GM12891 (cell line): ENCODE measurements at regions not wholly inside any gene's neighbourhood (a gene's known extent, or its start where the extent isn't known, plus 50 kb on each side); places are given as distances from the start of the nearest gene placed in this dataset.

Source experiments
- DNase-seq: peaks from one replicate; pipeline ENCODE4 v3.0.0; 2011; ENCODE audit warnings: low spot score; ENCODE audit not compliant: insufficient read length
- FAIRE-seq: peaks from 2 replicates; lab custom pipeline; 2011; peaks lifted over from hg19 to GRCh38; lab: Jason Lieb, UNC
- PAX5 ChIP-seq: IDR thresholded peaks from 2 replicates; pipeline ENCODE4 v1.6.1; 2011; ENCODE audit warnings: low read length, moderate library complexity, mild to moderate bottlenecking; ENCODE audit not compliant: insufficient read depth, severe bottlenecking
- POLR2A ChIP-seq: IDR thresholded peaks from 2 replicates; pipeline ENCODE4 v1.6.1; 2011; ENCODE audit warnings: low read depth, low read length, control low read depth
- POLR2AphosphoS5 ChIP-seq: IDR thresholded peaks from 2 replicates; pipeline ENCODE4 v1.6.1; 2011; ENCODE audit warnings: low read depth, low read length, control low read depth
- POU2F2 ChIP-seq: IDR thresholded peaks from 2 replicates; pipeline ENCODE4 v1.6.1; 2011; ENCODE audit warnings: low read depth, mild to moderate bottlenecking, control low read depth, low read length, moderate library complexity
- SPI1 ChIP-seq: IDR thresholded peaks from 2 replicates; pipeline ENCODE4 v1.6.1; 2011; ENCODE audit warnings: low read depth, low read length, control low read depth
- TAF1 ChIP-seq: IDR thresholded peaks from 2 replicates; pipeline ENCODE4 v1.6.1; 2011; ENCODE audit warnings: low read depth, low read length, control low read depth

GRCh38 chr14:50014809-50015430 is 101.5 kb downstream of the VCPKMT start:
- no peak for TF ChIP-seq SPI1
- no peak for TF ChIP-seq PAX5
- TF ChIP-seq POLR2AphosphoS5, result no peak
- no peak for TF ChIP-seq POLR2A
- no peak for TF ChIP-seq POU2F2
- no peak for TF ChIP-seq TAF1
- FAIRE-seq, result no peak
- DNase-seq, result no peak

- no peak for DNase-seq
- no peak for FAIRE-seq
- TF ChIP-seq POU2F2 (no peak), POLR2AphosphoS5 (no peak), TAF1 (no peak), SPI1 (no peak), PAX5 (no peak), POLR2A (no peak)
These were observed 100.7 kb downstream of the VCPKMT start for GRCh38 chr14:50015716-50016115.

- DNase-seq (no peak), FAIRE-seq (no peak)
- TF ChIP-seq POLR2A (no peak), SPI1 (no peak), POLR2AphosphoS5 (no peak), PAX5 (no peak), TAF1 (no peak)
These were observed 98.0 kb downstream of the VCPKMT start for GRCh38 chr14:50018201-50018932.

GRCh38 chr14:50018933-50019210 is 97.5 kb downstream of the VCPKMT start:
- FAIRE-seq (no peak), DNase-seq (no peak)
- no peak for TF ChIP-seq TAF1
- no peak for TF ChIP-seq PAX5
- TF ChIP-seq POLR2AphosphoS5, result no peak
- TF ChIP-seq SPI1, result no peak
- no peak for TF ChIP-seq POLR2A
- TF ChIP-seq POU2F2, result no peak

- TF ChIP-seq TAF1, result no peak
- no peak for TF ChIP-seq SPI1
- no peak for TF ChIP-seq POU2F2
- no peak for TF ChIP-seq PAX5
- no peak for TF ChIP-seq POLR2AphosphoS5
- no peak for TF ChIP-seq POLR2A
- no peak for FAIRE-seq
- no peak for DNase-seq
These were observed 96.2 kb downstream of the VCPKMT start for GRCh38 chr14:50020184-50020583.

GRCh38 chr14:50020799-50021198 is 95.6 kb downstream of the VCPKMT start:
- no peak for TF ChIP-seq POLR2AphosphoS5
- TF ChIP-seq POU2F2, result no peak
- no peak for TF ChIP-seq TAF1
- TF ChIP-seq SPI1, result no peak
- no peak for TF ChIP-seq PAX5
- no peak for TF ChIP-seq POLR2A
- FAIRE-seq, result no peak
- DNase-seq, result no peak

- FAIRE-seq, result peak; percentile 51
- TF ChIP-seq POLR2A (no peak), TAF1 (no peak), PAX5 (no peak), POLR2AphosphoS5 (no peak), POU2F2 (no peak), SPI1 (no peak)
- DNase-seq, result no peak
These were observed 94.9 kb downstream of the VCPKMT start for GRCh38 chr14:50021261-50022031.

- TF ChIP-seq POLR2AphosphoS5, result no peak
- peak; percentile 56 for FAIRE-seq
- no peak for DNase-seq
These were observed 93.7 kb downstream of the VCPKMT start for GRCh38 chr14:50022661-50023060.

GRCh38 chr14:50023671-50024490 is 92.5 kb downstream of the VCPKMT start:
- TF ChIP-seq POLR2A (no peak), PAX5 (no peak), POLR2AphosphoS5 (no peak), SPI1 (no peak)
- DNase-seq, result no peak
- no peak for FAIRE-seq

GRCh38 chr14:50025073-50025472 is 91.3 kb downstream of the VCPKMT start:
- TF ChIP-seq POLR2AphosphoS5 (no peak), PAX5 (no peak), SPI1 (no peak), TAF1 (no peak), POLR2A (no peak), POU2F2 (no peak)
- no peak for FAIRE-seq
- DNase-seq, result no peak
